ENCODE measurements at regions not wholly inside any gene's neighbourhood (a gene's known extent, or its start where the extent isn't known, plus 50 kb on each side); places are given as distances from the start of the nearest gene placed in this dataset.

- TF ChIP-seq CTCF (conservative IDR thresholded peaks at IDR 0.05; ENCODE audit: low read length) = no peak
- TF ChIP-seq EZH2phosphoT487 (IDR thresholded peaks at IDR 0.05; ENCODE audit: borderline replicate concordance) = no peak
These were observed 124.9 kb downstream of the TMEM167A start for GRCh38 chr5:82952326-82952725.

Data from Loucy (cell line).